ENCODE measurements at regions not wholly inside any gene's neighbourhood (a gene's known extent, or its start where the extent isn't known, plus 50 kb on each side); places are given as distances from the start of the nearest gene placed in this dataset.

DNA sequence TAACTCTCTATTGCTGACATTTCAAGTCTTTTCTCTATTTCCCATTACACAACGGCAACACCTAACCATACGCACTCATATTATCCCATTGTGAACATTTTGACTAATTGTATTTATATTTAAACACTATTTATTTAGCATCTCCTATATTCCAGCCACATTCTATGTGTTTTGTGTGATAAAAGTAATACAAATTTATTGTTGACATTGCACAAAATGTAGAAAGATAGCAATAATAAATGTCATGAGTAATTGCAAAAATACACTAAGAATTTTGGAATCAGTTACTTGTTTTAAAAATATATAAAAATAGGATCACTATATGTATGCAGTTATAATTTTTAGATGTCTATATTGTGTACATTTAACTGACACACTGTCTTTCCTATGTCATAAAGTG, 413.0 kb upstream of the PTPRD start:
- H3K36me3 Mint-ChIP-seq: no peaks in the 10 kb centered on the region
- ChIA-PET CTCF (no interaction called here), POLR2A (no interaction called here)
- H3K9me3 Mint-ChIP-seq: peaks cover 22 to 32% (median 22%) of the 10 kb centered on the region in 3 donors
- Histone ChIP-seq H3K4me1 (ENCODE audit: control insufficient read depth in 1 of 2, extremely low read depth in 1 of 2, insufficient read depth in 2 of 2, low read length in 2 of 2) (no peaks in the 10 kb centered on the region), H3K27ac (ENCODE audit: low read length) (no peak overlapping the region), H3K36me3 (ENCODE audit: control insufficient read depth in 2 of 2, extremely low read depth in 1 of 2, insufficient read depth in 1 of 2, low read length in 1 of 2) (no peaks in the 10 kb centered on the region), H3K4me3 (ENCODE audit: control insufficient read depth in 1 of 2, extremely low read depth in 1 of 2, low read length in 1 of 2) (no peak overlapping the region), H3K27me3 (replicated peaks in 1 of 2; ENCODE audit: control insufficient read depth in 2 of 2, extremely low read depth in 1 of 2, insufficient read depth in 2 of 2, low read length in 1 of 2) (no peaks in the 10 kb centered on the region), H3K9me3 (no peaks in the 10 kb centered on the region)
- no peak overlapping the region for H3K4me3 Mint-ChIP-seq
- no CpG with 5 or more reads among the region's 2 CpGs for WGBS (ENCODE audit: insufficient coverage)
- H3K27ac Mint-ChIP-seq: no peak overlapping the region
- H3K4me1 Mint-ChIP-seq: no peaks in the 10 kb centered on the region
- ATAC-seq (replicated peaks in 1 of 4): no peak
- no peaks in the 10 kb centered on the region for H3K27me3 Mint-ChIP-seq
- DNase-seq: no peak

DNA sequence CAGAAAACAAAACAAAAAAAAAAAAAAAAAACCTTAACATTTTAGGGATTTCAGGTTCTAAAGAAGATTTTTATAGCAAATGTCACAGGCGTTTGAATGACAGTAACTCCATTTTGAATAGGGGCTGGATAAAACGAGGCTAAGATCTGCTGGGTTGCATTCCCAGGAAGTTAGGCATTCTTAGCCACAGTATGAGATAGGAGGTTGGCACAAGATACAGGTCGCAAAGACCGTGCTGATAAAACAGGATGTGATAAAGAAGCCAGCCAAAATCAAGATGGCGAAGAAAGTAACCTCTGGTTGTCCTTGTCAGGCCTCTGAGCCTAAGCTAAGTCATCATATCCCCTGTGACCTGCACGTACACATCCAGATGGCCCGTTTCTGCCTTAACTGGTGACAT, 425.6 kb upstream of the PTPRD start:
- DNase-seq: no peak
- H3K4me1 ChIP-seq (ENCODE audit: control insufficient read depth in 1 of 2, extremely low read depth in 1 of 2, insufficient read depth in 2 of 2, low read length in 2 of 2): no peaks in the 10 kb centered on the region
- WGBS (ENCODE audit: insufficient coverage): 69% methylated on average over 4 of the region's 7 CpGs
- no peak for ATAC-seq (replicated peaks in 1 of 4)
- no peaks in the 10 kb centered on the region for H3K4me1 Mint-ChIP-seq
- H3K27me3 Mint-ChIP-seq: no peaks in the 10 kb centered on the region
- POLR2A ChIA-PET: no interaction called here
- H3K27ac Mint-ChIP-seq: no peak overlapping the region
- CTCF ChIA-PET: no interaction called here
- H3K9me3 Mint-ChIP-seq: peaks cover 20 to 36% (median 35%) of the 10 kb centered on the region in 3 donors
- no peaks in the 10 kb centered on the region for H3K36me3 ChIP-seq (ENCODE audit: control insufficient read depth in 2 of 2, extremely low read depth in 1 of 2, insufficient read depth in 1 of 2, low read length in 1 of 2)
- no peaks in the 10 kb centered on the region for H3K36me3 Mint-ChIP-seq
- H3K4me3 Mint-ChIP-seq: no peak overlapping the region
- no peak overlapping the region for H3K4me3 ChIP-seq (ENCODE audit: control insufficient read depth in 1 of 2, extremely low read depth in 1 of 2, low read length in 1 of 2)
- no peaks in the 10 kb centered on the region for H3K9me3 ChIP-seq
- no peak overlapping the region for H3K27ac ChIP-seq (ENCODE audit: low read length)
- H3K27me3 ChIP-seq (replicated peaks in 1 of 2; ENCODE audit: control insufficient read depth in 2 of 2, extremely low read depth in 1 of 2, insufficient read depth in 2 of 2, low read length in 1 of 2): no peaks in the 10 kb centered on the region

DNA sequence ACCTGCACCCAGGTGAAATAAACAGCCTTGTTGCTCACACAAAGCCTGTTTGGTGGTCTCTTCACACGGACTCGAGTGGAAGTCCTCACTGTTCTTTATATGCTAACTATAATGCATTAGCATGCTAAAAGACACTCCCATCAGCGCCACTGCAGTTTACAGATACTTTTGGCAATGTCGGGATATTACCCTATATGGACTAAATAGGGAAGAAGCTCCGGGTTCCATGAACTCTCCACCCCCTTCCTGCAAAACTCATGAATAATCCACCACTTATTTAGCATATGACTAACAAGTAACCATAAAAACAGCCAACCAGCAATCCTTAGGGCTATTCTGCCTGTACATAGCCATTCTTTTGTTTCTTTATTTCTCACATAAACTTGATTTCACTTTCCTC, 426.2 kb upstream of the PTPRD start:
- Mint-ChIP-seq H3K27ac (no peak overlapping the region), H3K27me3 (no peaks in the 10 kb centered on the region), H3K9me3 (peaks cover 22 to 36% (median 35%) of the 10 kb centered on the region in 3 donors), H3K4me1 (no peaks in the 10 kb centered on the region), H3K36me3 (no peaks in the 10 kb centered on the region), H3K4me3 (no peak overlapping the region)
- Histone ChIP-seq H3K36me3 (ENCODE audit: control insufficient read depth in 2 of 2, extremely low read depth in 1 of 2, insufficient read depth in 1 of 2, low read length in 1 of 2) (no peaks in the 10 kb centered on the region), H3K4me1 (ENCODE audit: control insufficient read depth in 1 of 2, extremely low read depth in 1 of 2, insufficient read depth in 2 of 2, low read length in 2 of 2) (no peaks in the 10 kb centered on the region), H3K27ac (ENCODE audit: low read length) (no peak overlapping the region), H3K27me3 (replicated peaks in 1 of 2; ENCODE audit: control insufficient read depth in 2 of 2, extremely low read depth in 1 of 2, insufficient read depth in 2 of 2, low read length in 1 of 2) (no peaks in the 10 kb centered on the region), H3K9me3 (no peaks in the 10 kb centered on the region), H3K4me3 (ENCODE audit: control insufficient read depth in 1 of 2, extremely low read depth in 1 of 2, low read length in 1 of 2) (no peak overlapping the region)
- ChIA-PET CTCF (no interaction called here), POLR2A (no interaction called here)
- no peak for ATAC-seq (replicated peaks in 1 of 4)
- DNase-seq: no peak
- 70% methylated on average over 3 of the region's 5 CpGs for WGBS (ENCODE audit: insufficient coverage)

DNA sequence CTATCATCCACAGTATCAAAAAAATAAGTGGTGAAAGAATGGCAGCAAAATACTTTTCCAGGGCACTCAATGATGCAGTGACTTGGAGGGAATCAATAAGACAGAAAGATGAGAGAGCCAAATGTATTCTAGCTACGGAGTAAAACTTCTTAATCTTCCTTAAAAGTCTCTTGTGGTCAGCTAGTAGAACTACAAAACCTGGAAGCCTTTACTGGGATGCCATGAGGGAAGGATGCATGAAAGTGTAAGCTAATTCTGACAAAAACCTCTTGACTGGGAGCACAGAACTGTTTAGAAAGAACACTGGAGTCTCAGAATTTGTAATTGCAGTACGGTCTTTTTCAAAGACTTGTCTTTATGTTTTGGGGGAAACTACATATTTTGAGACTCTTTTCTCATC, 432.8 kb upstream of the PTPRD start:
- ChIA-PET POLR2A (no interaction called here), CTCF (no interaction called here)
- no peak for DNase-seq
- H3K4me1 Mint-ChIP-seq: no peaks in the 10 kb centered on the region
- H3K36me3 Mint-ChIP-seq: no peaks in the 10 kb centered on the region
- no peak overlapping the region for H3K27ac ChIP-seq (ENCODE audit: low read length)
- no peaks in the 10 kb centered on the region for H3K9me3 ChIP-seq
- no peak overlapping the region for H3K4me3 ChIP-seq (ENCODE audit: control insufficient read depth in 1 of 2, extremely low read depth in 1 of 2, low read length in 1 of 2)
- H3K36me3 ChIP-seq (ENCODE audit: control insufficient read depth in 2 of 2, extremely low read depth in 1 of 2, insufficient read depth in 1 of 2, low read length in 1 of 2): no peaks in the 10 kb centered on the region
- no peak overlapping the region for H3K27ac Mint-ChIP-seq
- H3K27me3 Mint-ChIP-seq: no peaks in the 10 kb centered on the region
- no peaks in the 10 kb centered on the region for H3K4me1 ChIP-seq (ENCODE audit: control insufficient read depth in 1 of 2, extremely low read depth in 1 of 2, insufficient read depth in 2 of 2, low read length in 2 of 2)
- H3K4me3 Mint-ChIP-seq: no peak overlapping the region
- H3K27me3 ChIP-seq (replicated peaks in 1 of 2; ENCODE audit: control insufficient read depth in 2 of 2, extremely low read depth in 1 of 2, insufficient read depth in 2 of 2, low read length in 1 of 2): no peaks in the 10 kb centered on the region
- H3K9me3 Mint-ChIP-seq: peaks cover 24 to 25% (median 24%) of the 10 kb centered on the region in 3 donors
- ATAC-seq (replicated peaks in 1 of 4): no peak
- no CpG with 5 or more reads among the region's 2 CpGs for WGBS (ENCODE audit: insufficient coverage)

DNA sequence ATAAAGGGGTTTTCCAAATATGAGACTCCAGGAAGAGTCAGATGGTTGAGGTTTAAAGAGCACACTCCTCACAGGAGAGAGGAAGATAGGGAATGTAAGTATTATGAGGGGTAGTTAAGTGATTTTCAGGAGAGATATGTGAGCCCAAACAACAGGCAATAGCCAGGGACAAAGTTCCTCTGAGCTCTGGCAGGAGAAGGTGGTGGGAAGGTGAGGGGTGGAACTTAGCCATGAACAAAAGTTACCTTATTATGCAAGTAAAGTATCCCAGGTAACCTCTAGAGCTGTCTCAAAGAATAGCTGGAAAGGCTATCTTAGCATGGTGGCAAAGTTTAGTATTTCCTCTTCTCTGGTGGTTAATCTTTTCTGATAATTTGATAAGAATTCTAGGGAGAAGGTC, 450.5 kb upstream of the PTPRD start:
- Mint-ChIP-seq H3K4me3 (no peak overlapping the region), H3K27me3 (no peaks in the 10 kb centered on the region), H3K9me3 (peaks cover 9 to 29% (median 9%) of the 10 kb centered on the region in 3 donors), H3K4me1 (no peaks in the 10 kb centered on the region), H3K36me3 (no peaks in the 10 kb centered on the region), H3K27ac (no peak overlapping the region)
- ChIA-PET POLR2A (no interaction called here), CTCF (no interaction called here)
- Histone ChIP-seq H3K36me3 (ENCODE audit: control insufficient read depth in 2 of 2, extremely low read depth in 1 of 2, insufficient read depth in 1 of 2, low read length in 1 of 2) (no peaks in the 10 kb centered on the region), H3K4me1 (ENCODE audit: control insufficient read depth in 1 of 2, extremely low read depth in 1 of 2, insufficient read depth in 2 of 2, low read length in 2 of 2) (no peaks in the 10 kb centered on the region), H3K9me3 (no peaks in the 10 kb centered on the region), H3K4me3 (ENCODE audit: control insufficient read depth in 1 of 2, extremely low read depth in 1 of 2, low read length in 1 of 2) (no peak overlapping the region), H3K27me3 (replicated peaks in 1 of 2; ENCODE audit: control insufficient read depth in 2 of 2, extremely low read depth in 1 of 2, insufficient read depth in 2 of 2, low read length in 1 of 2) (no peaks in the 10 kb centered on the region), H3K27ac (ENCODE audit: low read length) (no peak overlapping the region)
- ATAC-seq (replicated peaks in 1 of 4) (no peak), DNase-seq (no peak)

DNA sequence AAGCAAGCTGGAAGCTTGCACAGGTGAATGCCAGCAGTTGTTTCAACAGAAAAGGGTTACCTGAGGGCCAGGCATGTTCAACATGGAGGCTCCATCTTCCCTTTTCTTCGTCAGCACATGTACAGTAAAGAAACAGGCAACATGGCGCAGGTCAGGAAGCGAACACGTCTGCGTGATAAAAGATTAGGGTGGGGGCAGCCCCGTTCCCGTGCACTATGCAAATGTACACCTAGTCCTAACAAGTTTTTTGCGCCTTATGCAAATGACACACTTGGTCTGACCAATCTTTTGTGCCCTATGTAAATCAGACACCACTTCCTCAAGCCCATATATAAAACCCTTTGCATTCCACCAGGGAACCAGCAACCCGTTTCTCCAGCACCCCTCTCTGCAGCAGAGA, 452.1 kb upstream of the PTPRD start:
- 86% methylated on average over 6 of the region's 9 CpGs for WGBS (ENCODE audit: insufficient coverage)
- H3K36me3 ChIP-seq (ENCODE audit: control insufficient read depth in 2 of 2, extremely low read depth in 1 of 2, insufficient read depth in 1 of 2, low read length in 1 of 2): no peaks in the 10 kb centered on the region
- no peaks in the 10 kb centered on the region for H3K27me3 ChIP-seq (replicated peaks in 1 of 2; ENCODE audit: control insufficient read depth in 2 of 2, extremely low read depth in 1 of 2, insufficient read depth in 2 of 2, low read length in 1 of 2)
- H3K9me3 ChIP-seq: no peaks in the 10 kb centered on the region
- H3K9me3 Mint-ChIP-seq: peaks cover 6 to 28% (median 9%) of the 10 kb centered on the region in 3 donors
- H3K27ac Mint-ChIP-seq: no peak overlapping the region
- no peak overlapping the region for H3K4me3 ChIP-seq (ENCODE audit: control insufficient read depth in 1 of 2, extremely low read depth in 1 of 2, low read length in 1 of 2)
- no peak overlapping the region for H3K27ac ChIP-seq (ENCODE audit: low read length)
- H3K36me3 Mint-ChIP-seq: no peaks in the 10 kb centered on the region
- ATAC-seq (replicated peaks in 1 of 4) (no peak), DNase-seq (no peak)
- no peaks in the 10 kb centered on the region for H3K27me3 Mint-ChIP-seq
- no peak overlapping the region for H3K4me3 Mint-ChIP-seq
- ChIA-PET CTCF (no interaction called here), POLR2A (no interaction called here)
- H3K4me1 ChIP-seq (ENCODE audit: control insufficient read depth in 1 of 2, extremely low read depth in 1 of 2, insufficient read depth in 2 of 2, low read length in 2 of 2): no peaks in the 10 kb centered on the region
- no peaks in the 10 kb centered on the region for H3K4me1 Mint-ChIP-seq

DNA sequence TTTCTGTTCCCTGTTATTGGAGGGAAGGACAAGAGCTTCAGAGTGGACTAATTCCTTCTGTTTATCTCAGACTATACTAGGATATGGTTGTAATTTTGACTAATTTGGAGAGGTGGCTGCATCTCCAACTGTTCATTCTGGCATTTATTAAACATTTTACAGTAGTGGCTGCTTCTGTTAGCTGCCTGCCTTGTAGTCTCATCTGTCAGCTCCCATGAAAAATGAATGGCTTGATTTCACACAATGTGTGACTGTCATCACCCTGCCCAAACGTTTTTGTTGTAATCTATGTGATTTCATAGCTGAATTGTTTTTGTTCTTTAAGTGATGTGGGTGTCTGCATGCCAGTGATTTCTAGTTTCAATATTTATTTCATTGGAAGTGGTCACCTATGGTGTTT, 459.4 kb upstream of the PTPRD start:
- Mint-ChIP-seq H3K27ac (no peak overlapping the region), H3K27me3 (no peaks in the 10 kb centered on the region), H3K9me3 (peaks cover 10 to 35% (median 12%) of the 10 kb centered on the region in 3 donors), H3K36me3 (no peaks in the 10 kb centered on the region), H3K4me1 (no peaks in the 10 kb centered on the region), H3K4me3 (no peak overlapping the region)
- DNase-seq (no peak), ATAC-seq (replicated peaks in 1 of 4) (no peak)
- no CpG with 5 or more reads among the region's 1 CpG for WGBS (ENCODE audit: insufficient coverage)
- no peak overlapping the region for H3K4me3 ChIP-seq (ENCODE audit: control insufficient read depth in 1 of 2, extremely low read depth in 1 of 2, low read length in 1 of 2)
- H3K36me3 ChIP-seq (ENCODE audit: control insufficient read depth in 2 of 2, extremely low read depth in 1 of 2, insufficient read depth in 1 of 2, low read length in 1 of 2): no peaks in the 10 kb centered on the region
- H3K27ac ChIP-seq (ENCODE audit: low read length): no peak overlapping the region
- H3K9me3 ChIP-seq: no peaks in the 10 kb centered on the region
- ChIA-PET CTCF (no interaction called here), POLR2A (no interaction called here)
- no peaks in the 10 kb centered on the region for H3K4me1 ChIP-seq (ENCODE audit: control insufficient read depth in 1 of 2, extremely low read depth in 1 of 2, insufficient read depth in 2 of 2, low read length in 2 of 2)
- H3K27me3 ChIP-seq (replicated peaks in 1 of 2; ENCODE audit: control insufficient read depth in 2 of 2, extremely low read depth in 1 of 2, insufficient read depth in 2 of 2, low read length in 1 of 2): no peaks in the 10 kb centered on the region

Measured in T-cell (primary cell).